ENCODE measurements at regions not wholly inside any gene's neighbourhood (a gene's known extent, or its start where the extent isn't known, plus 50 kb on each side); places are given as distances from the start of the nearest gene placed in this dataset.

DNA sequence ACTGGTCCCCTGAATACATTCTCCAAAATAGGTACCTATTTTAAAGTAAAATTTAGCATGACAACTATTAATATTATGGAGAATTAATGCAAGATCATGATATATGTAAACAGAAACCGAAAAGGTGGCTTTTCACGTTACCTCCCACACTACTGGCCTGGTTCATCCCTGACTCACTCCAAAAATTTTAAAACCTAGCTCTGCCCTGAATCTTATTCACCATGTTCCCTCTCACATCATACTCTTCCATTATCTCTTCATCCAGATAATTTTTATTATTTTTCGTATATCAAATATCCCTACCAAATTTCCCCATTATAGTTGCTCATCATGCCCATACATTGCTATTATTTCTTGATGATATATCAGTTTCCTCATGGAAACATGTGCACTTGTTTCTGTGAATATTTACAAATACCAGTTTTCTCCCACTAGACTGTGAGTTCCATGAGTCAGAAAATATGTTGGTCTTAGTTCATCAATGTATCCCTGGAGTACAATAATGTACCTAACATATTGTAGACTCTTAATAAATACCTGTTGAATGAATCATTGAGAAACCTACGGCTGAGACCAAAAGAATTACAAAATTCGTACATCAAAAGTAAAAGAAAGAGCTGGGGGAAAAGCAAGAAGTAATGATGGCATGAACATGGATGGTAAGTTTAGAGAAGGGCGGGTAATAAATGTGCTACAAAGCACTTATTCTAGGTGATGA is 360.1 kb upstream of the CHAC2 start:
- no peak overlapping the region for H2AFZ ChIP-seq (ENCODE audit: low read length)
- TF ChIP-seq, protein P1, sequence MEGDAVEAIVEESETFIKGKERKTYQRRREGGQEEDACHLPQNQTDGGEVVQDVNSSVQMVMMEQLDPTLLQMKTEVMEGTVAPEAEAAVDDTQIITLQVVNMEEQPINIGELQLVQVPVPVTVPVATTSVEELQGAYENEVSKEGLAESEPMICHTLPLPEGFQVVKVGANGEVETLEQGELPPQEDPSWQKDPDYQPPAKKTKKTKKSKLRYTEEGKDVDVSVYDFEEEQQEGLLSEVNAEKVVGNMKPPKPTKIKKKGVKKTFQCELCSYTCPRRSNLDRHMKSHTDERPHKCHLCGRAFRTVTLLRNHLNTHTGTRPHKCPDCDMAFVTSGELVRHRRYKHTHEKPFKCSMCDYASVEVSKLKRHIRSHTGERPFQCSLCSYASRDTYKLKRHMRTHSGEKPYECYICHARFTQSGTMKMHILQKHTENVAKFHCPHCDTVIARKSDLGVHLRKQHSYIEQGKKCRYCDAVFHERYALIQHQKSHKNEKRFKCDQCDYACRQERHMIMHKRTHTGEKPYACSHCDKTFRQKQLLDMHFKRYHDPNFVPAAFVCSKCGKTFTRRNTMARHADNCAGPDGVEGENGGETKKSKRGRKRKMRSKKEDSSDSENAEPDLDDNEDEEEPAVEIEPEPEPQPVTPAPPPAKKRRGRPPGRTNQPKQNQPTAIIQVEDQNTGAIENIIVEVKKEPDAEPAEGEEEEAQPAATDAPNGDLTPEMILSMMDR (IDR thresholded peaks at IDR 0.05; ENCODE audit: low read length) = no peak
- TF ChIP-seq EZH2phosphoT487 (IDR thresholded peaks at IDR 0.05; ENCODE audit: low read length) = no peak
- no peak for TF ChIP-seq EZH2 (optimal IDR thresholded peaks at IDR 0.05; ENCODE audit: low read depth, low read length)
- H4K20me1 ChIP-seq (ENCODE audit: insufficient read depth, low read length) = no peaks in the 10 kb centered on the region
- H3K27me3 ChIP-seq (replicated peaks; ENCODE audit: insufficient read depth, low read length) = no peaks in the 10 kb centered on the region
- H3K4me2 ChIP-seq (ENCODE audit: low read depth, low read length) = no peak overlapping the region
- H3K4me1 ChIP-seq (ENCODE audit: low read length) = no peaks in the 10 kb centered on the region
- H3K9me3 ChIP-seq (replicated peaks; ENCODE audit: insufficient read depth, low read length) = no peaks in the 10 kb centered on the region
- no peak for DNase-seq
- H3K4me3 ChIP-seq (ENCODE audit: low read length) = no peak overlapping the region
- H3K36me3 ChIP-seq (replicated peaks; ENCODE audit: insufficient read depth, low read length) = no peaks in the 10 kb centered on the region
- no peaks in the 10 kb centered on the region for H3K79me2 ChIP-seq (ENCODE audit: low read length)
- H3K9me2 ChIP-seq (replicated peaks; ENCODE audit: insufficient read depth, low read length) = no peaks in the 10 kb centered on the region
- no peak overlapping the region for H3K9ac ChIP-seq (ENCODE audit: low read length)
- H3F3A ChIP-seq (ENCODE audit: insufficient read depth, low read length) = no peaks in the 10 kb centered on the region
- H3K27ac ChIP-seq (ENCODE audit: low read length) = no peak overlapping the region

DNA sequence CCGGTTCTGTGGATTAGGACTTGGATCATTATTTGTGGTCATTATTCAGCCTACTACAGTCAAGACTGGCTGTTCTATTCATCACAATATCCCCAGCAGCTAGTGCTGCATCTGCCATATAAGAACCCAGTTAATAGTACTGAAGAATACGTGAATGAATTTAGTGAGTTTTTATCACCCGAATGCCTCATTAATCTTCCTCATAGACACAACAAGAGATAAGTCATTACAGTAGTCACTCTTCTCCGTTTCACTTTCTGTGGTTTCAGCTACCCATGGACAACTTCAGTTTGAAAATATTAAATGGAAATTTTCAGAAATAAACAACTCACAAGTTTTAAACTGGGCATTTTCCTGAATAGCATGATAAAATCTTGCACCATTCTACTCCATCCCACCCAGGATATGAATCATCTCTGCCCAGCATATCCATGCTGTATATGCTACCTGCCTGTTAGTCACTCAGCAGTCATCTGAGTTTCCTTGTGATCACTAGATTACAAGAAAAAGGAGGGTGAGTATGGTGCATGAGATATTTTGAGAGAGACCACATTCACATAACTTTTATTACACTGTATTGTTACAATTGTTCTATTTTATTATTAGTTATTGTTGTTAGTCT is 363.7 kb upstream of the CHAC2 start:
- Histone ChIP-seq H3K79me2 (ENCODE audit: low read length) (no peaks in the 10 kb centered on the region), H3K4me3 (ENCODE audit: low read length) (no peak overlapping the region), H3K27me3 (replicated peaks; ENCODE audit: insufficient read depth, low read length) (no peaks in the 10 kb centered on the region), H3K4me1 (ENCODE audit: low read length) (no peaks in the 10 kb centered on the region), H3K9me3 (replicated peaks; ENCODE audit: insufficient read depth, low read length) (no peaks in the 10 kb centered on the region), H3K27ac (ENCODE audit: low read length) (no peak overlapping the region), H3K9ac (ENCODE audit: low read length) (no peak overlapping the region), H4K20me1 (ENCODE audit: insufficient read depth, low read length) (no peaks in the 10 kb centered on the region), H3K36me3 (replicated peaks; ENCODE audit: insufficient read depth, low read length) (no peaks in the 10 kb centered on the region), H3K4me2 (ENCODE audit: low read depth, low read length) (no peak overlapping the region), H3F3A (ENCODE audit: insufficient read depth, low read length) (no peaks in the 10 kb centered on the region), H2AFZ (ENCODE audit: low read length) (no peak overlapping the region), H3K9me2 (replicated peaks; ENCODE audit: insufficient read depth, low read length) (no peaks in the 10 kb centered on the region)
- no peak for DNase-seq
- TF ChIP-seq EZH2phosphoT487 (IDR thresholded peaks at IDR 0.05; ENCODE audit: low read length) (no peak), EZH2 (optimal IDR thresholded peaks at IDR 0.05; ENCODE audit: low read depth, low read length) (no peak)
- TF ChIP-seq, protein P1 (IDR thresholded peaks at IDR 0.05; ENCODE audit: low read length) = no peak

DNA sequence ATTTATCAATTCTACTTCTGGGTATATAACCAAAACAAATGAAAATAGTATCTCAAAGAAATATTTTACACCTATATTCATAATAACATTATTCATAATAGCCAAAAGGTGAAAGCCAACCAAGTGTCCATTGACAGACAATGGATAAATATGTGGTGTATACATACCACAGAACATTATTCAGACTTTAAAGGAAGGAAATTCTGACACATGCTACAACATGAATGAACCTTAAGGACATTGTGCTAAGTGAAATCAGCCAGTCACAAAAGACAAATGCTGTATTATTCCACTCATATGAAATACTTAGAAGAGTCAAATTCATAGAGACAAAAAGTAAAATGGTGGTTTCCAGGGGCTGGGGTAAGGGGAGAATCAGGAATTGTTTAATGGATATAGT is 370.5 kb upstream of the CHAC2 start:
- Histone ChIP-seq H3K36me3 (replicated peaks; ENCODE audit: insufficient read depth, low read length) (no peaks in the 10 kb centered on the region), H3K9me2 (replicated peaks; ENCODE audit: insufficient read depth, low read length) (no peaks in the 10 kb centered on the region), H2AFZ (ENCODE audit: low read length) (no peak overlapping the region), H3K9me3 (replicated peaks; ENCODE audit: insufficient read depth, low read length) (no peaks in the 10 kb centered on the region), H3K27me3 (replicated peaks; ENCODE audit: insufficient read depth, low read length) (no peaks in the 10 kb centered on the region), H4K20me1 (ENCODE audit: insufficient read depth, low read length) (no peaks in the 10 kb centered on the region), H3K4me3 (ENCODE audit: low read length) (no peak overlapping the region), H3K79me2 (ENCODE audit: low read length) (no peaks in the 10 kb centered on the region), H3K4me2 (ENCODE audit: low read depth, low read length) (no peak overlapping the region), H3K4me1 (ENCODE audit: low read length) (no peaks in the 10 kb centered on the region), H3F3A (ENCODE audit: insufficient read depth, low read length) (no peaks in the 10 kb centered on the region), H3K27ac (ENCODE audit: low read length) (no peak overlapping the region), H3K9ac (ENCODE audit: low read length) (no peak overlapping the region)
- TF ChIP-seq EZH2phosphoT487 (IDR thresholded peaks at IDR 0.05; ENCODE audit: low read length) = no peak
- no peak for TF ChIP-seq EZH2 (optimal IDR thresholded peaks at IDR 0.05; ENCODE audit: low read depth, low read length)
- TF ChIP-seq, protein P1 (IDR thresholded peaks at IDR 0.05; ENCODE audit: low read length) = no peak
- no peak for DNase-seq
